SH-SY5Y (cell line): ENCODE measurements at regions not wholly inside any gene's neighbourhood (a gene's known extent, or its start where the extent isn't known, plus 50 kb on each side); places are given as distances from the start of the nearest gene placed in this dataset.

Experiments
- GATA2 ChIP-seq: IDR thresholded peaks from 2 replicates; pipeline ENCODE4 v1.6.1; 2011; ENCODE audit warnings: mild to moderate bottlenecking, low read depth, low read length
- GATA3 ChIP-seq: IDR thresholded peaks from 2 replicates; pipeline ENCODE4 v1.6.1; 2011; ENCODE audit warnings: low read depth, mild to moderate bottlenecking, low read length, moderate library complexity

DNA sequence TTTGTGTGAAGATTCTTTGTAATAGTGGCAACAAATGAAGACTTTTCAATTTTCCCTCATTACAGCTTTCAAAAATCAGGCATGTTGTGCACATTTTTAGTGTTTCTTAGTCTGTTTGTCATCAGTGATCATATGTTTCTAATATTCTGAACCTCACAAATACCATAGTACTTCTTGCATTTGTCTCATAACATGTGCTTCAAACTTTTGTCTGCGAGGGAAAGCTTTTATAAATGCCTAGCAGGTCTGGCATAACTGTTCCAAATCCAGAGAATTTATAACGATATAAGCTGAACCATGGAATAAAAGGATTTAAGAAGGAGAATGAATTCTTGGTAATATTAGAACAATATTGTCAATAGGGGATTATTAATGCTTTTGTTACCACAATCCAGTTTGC lies 670.2 kb downstream of the RFPL4B start:
- no peak for TF ChIP-seq GATA2
- TF ChIP-seq GATA3: no peak
